TTC549 (cell line): ENCODE measurements at regions not wholly inside any gene's neighbourhood (a gene's known extent, or its start where the extent isn't known, plus 50 kb on each side); places are given as distances from the start of the nearest gene placed in this dataset.

ENCODE experiments used
- FAIRE-seq: peaks from 2 replicates; lab custom pipeline; 2012; peaks lifted over from hg19 to GRCh38; lab: Jason Lieb, UNC

GRCh38 chr15:93631958-93632618 is 543.1 kb upstream of the RGMA start:
- no peak for FAIRE-seq

DNA sequence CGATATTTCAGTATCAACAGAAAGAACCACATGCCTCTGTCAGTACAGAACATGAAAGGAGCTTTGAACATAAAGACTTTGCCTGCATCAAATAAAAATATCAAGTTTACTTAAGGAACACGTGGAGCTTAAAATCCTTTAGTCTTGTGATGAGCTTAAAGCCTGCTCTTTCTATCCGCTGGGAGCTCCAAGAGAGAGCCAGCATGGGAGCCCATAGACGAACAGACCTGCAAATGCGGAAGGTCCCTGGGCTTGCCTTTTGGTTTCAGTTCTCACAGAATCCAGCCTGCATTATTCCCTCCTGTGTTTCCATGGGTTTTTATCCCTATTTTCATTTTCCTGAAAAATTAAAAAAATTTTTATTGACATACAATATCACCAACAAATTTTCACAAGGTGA is 530.6 kb upstream of the RGMA start:
- FAIRE-seq = no peak

- no peak for FAIRE-seq
These were observed 528.4 kb upstream of the RGMA start for GRCh38 chr15:93617443-93617842.

DNA sequence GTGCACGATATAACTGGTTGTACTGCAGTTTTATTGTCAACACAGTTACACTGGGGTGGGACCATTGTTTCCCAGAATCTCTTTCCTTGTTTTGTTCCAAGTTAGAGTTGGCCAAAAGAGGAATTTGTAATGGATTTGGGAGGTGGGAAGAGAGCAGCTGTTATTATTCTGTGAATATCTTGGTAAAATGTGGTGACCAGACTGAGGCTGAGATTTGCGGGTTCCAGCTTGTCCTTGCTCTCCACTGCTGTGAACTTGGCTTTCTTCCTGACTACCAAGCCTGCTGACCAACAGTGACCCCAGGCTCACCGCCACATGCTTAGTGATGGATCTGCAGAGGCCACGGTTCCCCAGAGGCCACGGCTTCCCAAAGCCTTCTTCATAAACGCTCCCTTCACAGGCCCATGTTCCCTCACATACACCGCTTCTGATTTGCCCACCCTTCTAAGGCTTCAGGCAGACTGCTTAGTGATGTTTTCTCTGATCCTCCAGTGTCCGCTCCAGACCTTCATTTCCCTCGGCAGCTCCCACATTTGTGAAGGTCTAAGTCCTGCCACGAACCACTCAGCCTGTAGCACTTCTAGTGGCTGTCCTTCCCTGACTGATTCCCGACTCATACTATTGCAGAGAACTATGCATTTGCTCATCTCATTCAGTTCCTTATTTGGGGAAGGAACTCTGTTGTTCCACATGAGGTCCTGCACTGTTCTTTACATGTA is 525.5 kb upstream of the RGMA start:
- no peak for FAIRE-seq

- no peak for FAIRE-seq
These were observed 524.4 kb upstream of the RGMA start for GRCh38 chr15:93613386-93613785.

- FAIRE-seq = no peak
These were observed 523.9 kb upstream of the RGMA start for GRCh38 chr15:93612953-93613352.

DNA sequence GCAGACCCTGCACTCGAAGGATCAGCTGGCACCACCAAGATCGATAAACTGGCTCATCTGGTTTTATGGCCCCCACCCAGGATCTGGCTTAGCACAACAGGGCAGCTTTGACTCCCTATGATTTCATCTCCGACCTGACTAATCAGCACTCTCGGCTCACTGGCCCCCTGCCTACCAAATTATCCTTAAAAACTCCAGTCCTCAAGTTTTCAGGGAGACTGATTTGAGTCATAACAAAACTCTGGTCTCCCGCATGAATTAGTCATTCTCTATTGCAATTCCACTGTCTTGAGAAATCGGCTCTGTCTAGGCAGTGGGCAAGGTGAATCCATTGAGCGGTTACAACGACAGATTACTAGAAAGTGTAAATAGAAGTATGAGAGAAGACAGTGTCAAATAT is 521.9 kb upstream of the RGMA start:
- no peak for FAIRE-seq

GRCh38 chr15:93608643-93609148 is 519.7 kb upstream of the RGMA start:
- no peak for FAIRE-seq

GRCh38 chr15:93603550-93603949 is 514.5 kb upstream of the RGMA start:
- FAIRE-seq = no peak

DNA sequence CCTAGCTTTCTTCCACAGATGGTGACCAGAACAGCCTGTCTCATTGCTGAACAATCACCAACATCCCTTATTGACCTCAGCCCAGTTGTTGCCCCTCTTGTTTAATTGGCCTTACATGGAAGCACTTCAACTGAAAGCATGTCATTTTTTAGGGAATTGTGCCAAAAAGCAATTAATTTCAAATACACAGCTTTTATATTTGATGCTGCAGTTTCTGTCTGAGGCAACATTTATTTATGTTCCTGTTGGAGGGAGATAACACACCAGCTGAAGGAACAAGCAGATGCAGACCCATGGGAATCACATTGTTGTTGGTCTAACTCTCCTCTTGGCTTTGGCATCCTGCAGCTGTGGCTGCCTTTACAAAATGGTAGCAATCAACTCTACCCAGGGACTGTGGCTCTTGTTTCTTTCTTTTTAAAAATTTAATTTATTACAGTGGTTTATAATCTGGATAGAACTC is 498.1 kb upstream of the RGMA start:
- FAIRE-seq = no peak

GRCh38 chr15:93585012-93585411 is 496.0 kb upstream of the RGMA start:
- no peak for FAIRE-seq

DNA sequence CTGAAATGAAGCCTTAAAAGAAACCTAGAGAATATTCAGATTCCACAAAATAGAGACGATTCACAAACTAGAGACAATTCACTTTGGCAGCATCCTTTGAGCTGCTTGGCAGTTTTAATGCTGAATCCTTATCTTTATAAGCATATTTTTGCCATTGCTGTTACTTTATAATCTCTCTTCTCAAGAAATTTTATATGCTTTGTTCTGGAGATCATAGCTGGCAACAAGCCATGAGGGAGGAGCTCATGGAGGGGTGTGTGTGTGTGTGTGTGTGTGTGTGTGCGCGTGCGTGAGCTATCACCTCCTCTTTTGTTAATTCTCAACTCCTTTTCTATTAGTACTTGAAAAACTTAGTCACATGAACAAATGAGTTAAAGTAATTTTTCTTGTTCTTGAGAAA is 495.0 kb upstream of the RGMA start:
- FAIRE-seq = no peak

GRCh38 chr15:93583552-93583951 is 494.5 kb upstream of the RGMA start:
- FAIRE-seq = no peak

DNA sequence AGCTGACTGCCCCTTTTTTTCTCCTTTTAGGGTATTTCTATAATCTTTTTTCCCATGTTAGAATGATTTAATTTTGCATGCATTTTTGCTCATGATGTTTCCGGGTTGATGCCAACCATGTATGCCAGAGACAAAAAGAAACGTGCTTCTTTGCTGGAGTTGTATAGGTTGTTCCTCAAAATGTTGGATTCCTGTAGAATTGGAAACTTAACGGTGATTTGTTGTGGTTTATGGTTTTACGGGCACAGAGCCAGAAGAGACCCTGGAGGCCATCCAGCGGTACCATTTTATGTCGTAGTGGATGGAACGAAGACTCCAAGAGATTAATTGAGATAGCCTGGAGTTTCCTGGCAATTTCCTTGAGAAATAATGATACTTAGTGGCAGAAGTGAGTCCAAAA is 481.5 kb upstream of the RGMA start:
- FAIRE-seq = no peak

DNA sequence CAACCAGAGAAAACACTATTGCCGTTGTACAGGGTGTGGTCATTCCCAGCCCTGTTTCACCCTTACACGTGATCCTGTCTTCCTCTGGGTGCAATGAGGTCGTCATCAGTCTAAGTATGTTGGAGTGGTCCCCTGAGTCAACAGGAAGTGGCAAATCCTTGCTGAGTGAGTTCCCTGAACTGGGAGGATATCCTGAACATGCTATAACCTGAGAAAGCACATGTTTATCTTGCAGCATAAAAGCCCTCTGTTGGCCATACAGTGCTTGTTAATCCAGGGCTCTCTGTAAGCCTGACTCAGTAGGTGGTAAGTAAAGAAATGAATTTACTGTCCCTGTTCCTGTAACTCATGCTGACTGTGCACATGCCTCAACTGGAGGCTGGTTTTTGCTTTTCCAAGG is 477.8 kb upstream of the RGMA start:
- no peak for FAIRE-seq

DNA sequence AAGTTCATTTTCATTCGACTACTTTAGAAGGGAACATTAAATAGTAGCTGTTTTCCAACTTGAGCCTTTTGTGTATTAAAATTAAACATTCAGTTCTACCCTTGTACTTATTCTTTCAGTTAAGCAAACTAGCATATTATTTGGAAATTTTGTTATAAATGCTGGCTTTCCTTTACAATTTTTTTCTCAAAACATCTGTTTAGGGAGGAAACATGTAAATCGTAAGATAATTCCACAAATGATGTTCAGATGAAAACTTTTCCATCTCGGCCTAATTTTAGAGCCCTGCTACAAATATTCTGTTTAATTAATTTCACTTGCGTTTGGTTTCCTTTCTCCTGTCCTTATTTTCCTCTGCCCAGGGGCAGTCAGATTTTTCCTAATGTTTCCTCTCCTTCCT is 476.2 kb upstream of the RGMA start:
- no peak for FAIRE-seq

DNA sequence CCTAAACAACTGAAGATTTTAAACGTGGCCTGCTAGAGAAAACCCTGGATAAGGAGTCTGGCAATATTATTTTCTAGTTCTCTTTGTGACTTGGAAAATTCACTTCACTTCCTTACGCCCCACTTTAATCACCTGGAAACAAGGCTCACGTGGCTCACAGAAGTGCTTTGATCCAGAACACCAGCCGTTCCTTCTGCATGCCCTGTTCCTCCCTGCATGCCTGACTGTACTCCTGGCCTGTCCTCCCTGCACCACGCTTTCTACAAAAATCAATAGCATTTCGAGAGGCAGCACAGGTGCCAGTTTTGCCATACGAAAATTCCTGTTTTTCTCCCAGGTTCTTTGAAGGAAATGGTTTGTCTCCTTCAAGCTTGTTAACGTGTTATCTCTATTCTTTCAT is 474.2 kb upstream of the RGMA start:
- no peak for FAIRE-seq

GRCh38 chr15:93562395-93563123 is 473.5 kb upstream of the RGMA start:
- FAIRE-seq = no peak

- FAIRE-seq = no peak
These were observed 468.7 kb upstream of the RGMA start for GRCh38 chr15:93557696-93558095.

DNA sequence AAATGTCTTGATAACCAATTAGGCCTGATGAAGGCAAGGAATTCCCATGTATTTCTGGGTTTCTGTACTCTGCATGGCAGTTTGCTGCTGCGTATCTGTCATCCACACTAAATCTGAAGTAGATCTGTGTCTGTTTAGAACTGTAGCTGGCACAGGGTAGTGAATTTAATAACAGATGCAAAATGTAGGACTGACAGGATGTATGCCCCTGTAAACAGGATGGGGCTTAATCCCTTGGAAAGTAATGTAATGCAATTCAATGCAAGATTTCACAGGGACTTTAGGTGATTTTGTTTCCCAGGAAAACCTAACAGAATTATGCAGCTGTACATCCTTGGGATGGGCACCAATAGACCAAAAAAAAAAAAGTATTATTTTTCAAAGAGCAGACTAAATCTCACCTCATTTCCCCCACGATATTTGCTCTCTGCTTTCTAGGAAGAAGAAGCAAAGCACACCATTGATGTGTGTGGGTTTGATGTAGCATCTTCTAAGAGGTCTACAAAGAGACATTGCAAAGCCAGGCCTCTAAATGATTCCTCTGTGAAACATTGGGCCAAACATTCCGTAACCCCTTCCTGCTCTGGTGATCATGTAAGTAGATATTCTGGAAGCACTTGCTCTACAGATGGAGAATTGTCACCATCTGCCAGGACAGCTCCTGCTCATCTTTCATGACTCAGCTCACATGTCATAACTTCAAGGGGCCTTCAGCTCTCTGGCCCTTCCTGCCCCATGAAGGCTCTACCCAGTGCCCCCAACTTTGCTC is 464.3 kb upstream of the RGMA start:
- FAIRE-seq = no peak

DNA sequence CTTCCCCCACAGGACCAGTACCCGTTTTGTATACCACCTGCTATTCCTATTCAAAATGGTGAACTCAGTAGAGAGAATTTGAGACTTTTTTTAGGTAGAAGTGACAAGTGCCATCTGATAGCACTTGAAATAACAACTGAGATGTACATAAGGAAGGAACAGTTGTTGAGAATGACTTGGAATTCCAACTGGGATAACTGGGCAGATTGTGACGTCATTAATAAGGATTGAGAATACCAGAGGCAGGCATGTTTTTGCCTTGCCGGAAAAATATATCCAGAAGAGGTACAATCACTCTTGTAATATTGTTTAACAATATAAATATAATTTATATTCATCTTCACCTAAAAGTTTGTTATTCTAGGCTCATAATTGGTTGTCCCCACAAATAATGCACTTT is 454.1 kb upstream of the RGMA start:
- no peak for FAIRE-seq

DNA sequence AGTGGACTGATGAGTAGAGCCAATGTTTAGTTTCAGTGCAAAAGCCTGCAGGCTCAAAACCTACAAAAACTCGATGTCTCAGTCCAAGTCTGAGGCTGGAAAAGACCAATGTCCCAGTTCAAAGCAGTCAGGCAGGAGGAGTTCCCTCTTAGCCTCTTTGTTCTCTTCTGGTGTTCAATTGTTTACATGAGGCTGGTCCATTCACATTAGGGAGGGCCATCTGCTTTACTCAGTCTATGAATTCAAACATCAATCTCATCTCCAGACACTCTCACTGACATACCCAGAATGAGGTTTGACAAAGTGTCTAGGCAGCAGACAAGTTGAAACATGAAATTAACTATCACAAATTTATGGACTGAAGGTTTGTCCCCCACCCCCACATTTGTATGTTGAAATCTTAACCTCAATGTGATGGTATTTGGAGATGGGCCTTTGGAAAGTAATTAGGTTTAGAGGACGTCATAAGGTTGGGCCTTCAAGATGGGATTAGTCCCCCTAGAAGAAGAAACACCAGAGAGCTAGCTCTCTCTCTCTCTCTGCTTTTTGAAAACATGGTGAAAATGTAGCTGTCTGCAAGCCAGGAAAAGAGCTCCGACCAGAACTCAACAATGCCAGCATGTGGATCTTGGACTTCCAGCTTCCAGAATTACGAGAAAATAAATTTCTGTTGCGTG is 438.5 kb upstream of the RGMA start:
- FAIRE-seq = no peak
